GM12875 (cell line): ENCODE measurements at regions not wholly inside any gene's neighbourhood (a gene's known extent, or its start where the extent isn't known, plus 50 kb on each side); places are given as distances from the start of the nearest gene placed in this dataset.

ENCODE experiments used
- H3K4me3 ChIP-seq: one replicate; pipeline ENCODE4 v1.5.1; 2011; ENCODE audit warnings: low read depth, low read length, control low read depth
- CTCF ChIP-seq: IDR thresholded peaks from 2 replicates; pipeline ENCODE4 v1.5.1; 2011; ENCODE audit warnings: low read depth, mild to moderate bottlenecking, control low read depth, inconsistent platforms, low read length, moderate library complexity, borderline replicate concordance; ENCODE audit not compliant: insufficient read depth

GRCh38 chr13:34344816-34345215, 526.9 kb downstream of the RFC3 start:
- no peak for TF ChIP-seq CTCF
- H3K4me3 ChIP-seq, result no peak overlapping the region

- no peak overlapping the region for H3K4me3 ChIP-seq
- TF ChIP-seq CTCF, result no peak
Observed at GRCh38 chr13:34345258-34345965, 527.5 kb downstream of the RFC3 start.

- H3K4me3 ChIP-seq, result no peak overlapping the region
- no peak for TF ChIP-seq CTCF
Observed at GRCh38 chr13:34346626-34347025, 528.7 kb downstream of the RFC3 start.

- no peak for TF ChIP-seq CTCF
- H3K4me3 ChIP-seq, result no peak overlapping the region
Observed at GRCh38 chr13:34347784-34348573, 530.0 kb downstream of the RFC3 start.

GRCh38 chr13:34349091-34349722, 531.3 kb downstream of the RFC3 start:
- TF ChIP-seq CTCF, result no peak

GRCh38 chr13:34350671-34351070, 532.7 kb downstream of the RFC3 start:
- H3K4me3 ChIP-seq, result no peak overlapping the region
- no peak for TF ChIP-seq CTCF

More at GRCh38 chr13:34349091-34349722, 531.3 kb downstream of the RFC3 start:
- no peak overlapping the region for H3K4me3 ChIP-seq
